SK-N-MC (cell line): ENCODE measurements at regions not wholly inside any gene's neighbourhood (a gene's known extent, or its start where the extent isn't known, plus 50 kb on each side); places are given as distances from the start of the nearest gene placed in this dataset.

Experiments
- DNase-seq: peaks from one replicate; pipeline ENCODE4 v3.0.0-alpha.2; 2011; ENCODE audit warnings: low read depth, low spot score
- H3K27ac ChIP-seq: fragments of 200-600 bp; sonication (generic); 2 replicates; pipeline ENCODE4 v1.5.1; 2016; ENCODE audit warnings: mixed run types
- H3K36me3 ChIP-seq: fragments of 200-600 bp; sonication (generic); 2 replicates; pipeline ENCODE4 v1.6.1; 2017; ENCODE audit warnings: antibody characterized with exemption, low read length, mixed read lengths; ENCODE audit not compliant: insufficient read depth
- H3K4me3 ChIP-seq: fragments of 200-600 bp; sonication (generic); 2 replicates; pipeline ENCODE4 v1.5.1; 2016
- H3K9ac ChIP-seq: fragments of 200-600 bp; sonication (generic); 2 replicates; pipeline ENCODE4 v1.8.0; 2017; ENCODE audit warnings: mixed run types, mixed read lengths; ENCODE audit not compliant: insufficient read length
- H3K9me3 ChIP-seq: fragments of 200-600 bp; sonication (generic); 2 replicates; pipeline ENCODE4 v1.6.1; 2017; ENCODE audit warnings: low read depth, mild to moderate bottlenecking, antibody characterized with exemption, low read length, moderate library complexity, mixed read lengths
- EZH2 ChIP-seq: fragments of 200-600 bp; sonication (generic); IDR thresholded peaks from one replicate; pipeline ENCODE4 v1.6.1; 2017; ENCODE audit warnings: antibody characterized with exemption
- FOXP2 ChIP-seq: optimal IDR thresholded peaks from 2 replicates; pipeline ENCODE3; 2011; ENCODE audit warnings: mild to moderate bottlenecking, moderate library complexity; ENCODE audit not compliant: insufficient read depth; ENCODE audit errors: extremely low read length, control extremely low read depth
- POLR2AphosphoS5 ChIP-seq: IDR thresholded peaks from 2 replicates; pipeline ENCODE4 v1.6.1; 2012; ENCODE audit warnings: mild to moderate bottlenecking, low read depth, low read length, borderline replicate concordance

- no peak for DNase-seq
- Histone ChIP-seq H3K4me3 (no peak overlapping the region), H3K36me3 (no peaks in the 10 kb centered on the region), H3K27ac (no peak overlapping the region), H3K9ac (no peak overlapping the region), H3K9me3 (no peaks in the 10 kb centered on the region)
- no peak for TF ChIP-seq FOXP2
- TF ChIP-seq EZH2: no peak
- no peak for TF ChIP-seq POLR2AphosphoS5
Observed at GRCh38 chr15:69627548-69628158, 175.0 kb downstream of the RPLP1 start.

GRCh38 chr15:69628256-69629093 lies 175.9 kb downstream of the RPLP1 start:
- Histone ChIP-seq H3K36me3 (no peaks in the 10 kb centered on the region), H3K4me3 (no peak overlapping the region), H3K27ac (no peak overlapping the region), H3K9ac (no peak overlapping the region), H3K9me3 (no peaks in the 10 kb centered on the region)
- TF ChIP-seq POLR2AphosphoS5 (no peak), FOXP2 (no peak), EZH2 (no peak)
- DNase-seq: no peak

GRCh38 chr15:69629631-69630161 lies 177.1 kb downstream of the RPLP1 start:
- H3K36me3 ChIP-seq: no peaks in the 10 kb centered on the region
- TF ChIP-seq POLR2AphosphoS5: no peak
- no peak for TF ChIP-seq FOXP2
- no peak for TF ChIP-seq EZH2
- no peak for DNase-seq

GRCh38 chr15:69631005-69631404 lies 178.4 kb downstream of the RPLP1 start:
- H3K9me3 ChIP-seq: no peaks in the 10 kb centered on the region
- TF ChIP-seq FOXP2: no peak
- TF ChIP-seq EZH2: no peak
- no peak for TF ChIP-seq POLR2AphosphoS5
- H3K27ac ChIP-seq: no peak overlapping the region
- no peak for DNase-seq
- H3K36me3 ChIP-seq: no peaks in the 10 kb centered on the region
- no peak overlapping the region for H3K9ac ChIP-seq
- no peak overlapping the region for H3K4me3 ChIP-seq

More at GRCh38 chr15:69629631-69630161, 177.1 kb downstream of the RPLP1 start:
- no peaks in the 10 kb centered on the region for H3K9me3 ChIP-seq
- no peak overlapping the region for H3K9ac ChIP-seq
- no peak overlapping the region for H3K4me3 ChIP-seq
- no peak overlapping the region for H3K27ac ChIP-seq

GRCh38 chr15:69631978-69632377 lies 179.4 kb downstream of the RPLP1 start:
- H3K36me3 ChIP-seq: no peaks in the 10 kb centered on the region
- H3K27ac ChIP-seq: no peak overlapping the region
- DNase-seq: no peak
- no peaks in the 10 kb centered on the region for H3K9me3 ChIP-seq
- no peak overlapping the region for H3K9ac ChIP-seq
- TF ChIP-seq POLR2AphosphoS5 (no peak), EZH2 (no peak), FOXP2 (no peak)
- H3K4me3 ChIP-seq: no peak overlapping the region

GRCh38 chr15:69634860-69635259 lies 182.2 kb downstream of the RPLP1 start:
- Histone ChIP-seq H3K27ac (no peak overlapping the region), H3K9me3 (no peaks in the 10 kb centered on the region), H3K9ac (no peak overlapping the region), H3K4me3 (no peak overlapping the region), H3K36me3 (no peaks in the 10 kb centered on the region)
- no peak for DNase-seq
- TF ChIP-seq FOXP2 (no peak), POLR2AphosphoS5 (no peak), EZH2 (no peak)

GRCh38 chr15:69636169-69636915 lies 183.7 kb downstream of the RPLP1 start:
- H3K4me3 ChIP-seq: no peak overlapping the region
- no peak overlapping the region for H3K9ac ChIP-seq
- no peaks in the 10 kb centered on the region for H3K36me3 ChIP-seq
- H3K27ac ChIP-seq: no peak overlapping the region
- no peak for TF ChIP-seq FOXP2
- TF ChIP-seq POLR2AphosphoS5: no peak
- no peak for TF ChIP-seq EZH2
- DNase-seq: no peak
- no peaks in the 10 kb centered on the region for H3K9me3 ChIP-seq

- Histone ChIP-seq H3K9me3 (0 out of 2 replicates have a peak, but pooled peaks cover 5% of the 10 kb centered on the region), H3K36me3 (no peaks in the 10 kb centered on the region), H3K4me3 (no peak overlapping the region), H3K9ac (no peak overlapping the region), H3K27ac (no peak overlapping the region)
- DNase-seq: no peak
- TF ChIP-seq POLR2AphosphoS5: no peak
- no peak for TF ChIP-seq FOXP2
- no peak for TF ChIP-seq EZH2
Observed at GRCh38 chr15:69637818-69638217, 185.2 kb downstream of the RPLP1 start.
